NCI-H1417 (cell line): ENCODE measurements at regions not wholly inside any gene's neighbourhood (a gene's known extent, or its start where the extent isn't known, plus 50 kb on each side); places are given as distances from the start of the nearest gene placed in this dataset.

Source experiments
- DNase-seq, 3 experiments: peaks; one replicate each; lab custom pipeline; 2025; lab: John Stamatoyannopoulos, UW

DNA sequence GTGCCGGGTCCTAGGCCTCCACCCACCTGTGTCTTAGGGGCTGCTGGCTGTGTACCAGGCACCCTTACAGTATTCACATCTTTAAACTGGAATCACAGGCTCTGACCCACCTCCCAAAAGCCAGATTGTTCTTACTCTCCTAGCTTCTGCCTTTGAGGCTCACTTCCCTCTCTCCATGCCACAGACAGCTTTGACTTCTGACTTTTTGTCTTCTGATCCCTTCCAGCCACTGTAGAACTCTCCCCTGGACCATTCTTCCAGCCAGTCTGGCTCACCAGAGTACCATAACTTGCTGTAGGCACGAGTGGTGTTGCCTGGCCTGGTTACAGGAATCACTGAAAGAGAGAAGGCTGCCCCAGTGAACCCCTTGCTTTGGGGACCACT is 58.1 kb upstream of the STUM start:
- DNase-seq = no peak

DNA sequence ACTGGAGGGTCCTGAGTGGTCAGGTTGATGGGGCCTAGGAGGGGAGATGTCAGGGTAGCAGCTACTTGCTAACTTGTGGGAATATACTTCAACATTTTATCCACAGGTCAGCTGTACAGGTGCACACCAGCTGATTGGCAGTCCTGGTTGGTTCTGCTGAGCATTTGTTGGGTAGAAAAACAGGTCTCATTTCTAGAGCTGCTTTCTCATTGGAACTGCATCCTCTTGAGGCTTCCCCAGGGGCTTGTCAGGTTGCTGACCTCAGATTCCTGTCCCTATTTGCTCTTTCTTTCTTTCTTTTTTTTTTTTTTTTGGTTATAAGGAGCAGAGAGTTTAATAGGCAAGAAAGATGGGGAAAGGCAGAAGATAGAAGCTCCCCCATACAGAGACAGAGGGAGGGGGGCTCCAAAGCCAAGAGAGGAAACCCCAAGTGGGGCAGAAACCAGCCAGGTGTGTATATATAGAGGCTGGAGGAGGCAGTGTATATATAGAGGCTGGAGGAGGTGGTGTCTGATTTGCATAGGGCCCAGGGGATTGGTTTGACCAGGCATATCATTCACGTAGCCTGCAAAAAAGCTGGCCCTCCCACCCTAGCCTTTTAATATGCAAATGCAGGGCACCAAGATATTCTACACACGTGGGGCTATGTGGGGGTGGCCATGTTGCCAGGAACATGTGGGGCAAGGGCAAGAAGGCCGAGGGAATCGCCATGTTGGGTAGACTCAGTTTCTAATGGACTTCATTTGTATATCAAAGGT is 57.3 kb upstream of the STUM start:
- no peak for DNase-seq

DNA sequence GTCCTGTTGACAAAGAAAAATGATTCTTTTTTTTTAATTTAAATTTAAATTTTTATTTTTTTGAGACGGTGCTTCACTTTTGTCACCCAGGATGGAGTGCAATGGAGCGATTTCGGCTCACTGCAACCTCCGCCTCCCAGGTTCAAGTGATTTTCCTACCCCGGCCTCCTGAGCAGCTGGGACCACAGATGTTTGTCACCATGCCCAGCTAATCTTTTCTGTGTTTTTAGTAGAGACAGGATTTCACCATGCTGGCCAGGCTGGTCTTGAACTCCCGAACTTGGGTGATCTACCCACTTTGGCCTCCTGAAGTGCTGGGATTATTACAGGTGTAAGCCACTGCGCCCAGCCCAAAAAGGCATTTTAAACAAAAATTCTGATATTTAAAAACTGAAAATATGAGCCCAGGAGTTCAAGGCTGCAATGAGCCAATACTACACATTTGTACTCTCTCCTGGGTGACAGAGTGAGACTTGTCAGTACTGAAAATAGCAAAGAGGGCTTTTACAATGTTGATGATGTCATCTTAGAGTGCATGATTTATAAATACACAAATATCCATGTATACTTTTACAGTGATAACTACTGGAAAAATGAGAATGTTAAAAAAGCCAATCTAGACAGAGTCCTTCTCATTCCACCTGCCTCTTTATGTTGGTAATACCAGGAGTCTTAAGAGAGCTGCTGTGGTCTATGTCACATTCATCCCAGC is 56.0 kb upstream of the STUM start:
- no peak for DNase-seq

DNA sequence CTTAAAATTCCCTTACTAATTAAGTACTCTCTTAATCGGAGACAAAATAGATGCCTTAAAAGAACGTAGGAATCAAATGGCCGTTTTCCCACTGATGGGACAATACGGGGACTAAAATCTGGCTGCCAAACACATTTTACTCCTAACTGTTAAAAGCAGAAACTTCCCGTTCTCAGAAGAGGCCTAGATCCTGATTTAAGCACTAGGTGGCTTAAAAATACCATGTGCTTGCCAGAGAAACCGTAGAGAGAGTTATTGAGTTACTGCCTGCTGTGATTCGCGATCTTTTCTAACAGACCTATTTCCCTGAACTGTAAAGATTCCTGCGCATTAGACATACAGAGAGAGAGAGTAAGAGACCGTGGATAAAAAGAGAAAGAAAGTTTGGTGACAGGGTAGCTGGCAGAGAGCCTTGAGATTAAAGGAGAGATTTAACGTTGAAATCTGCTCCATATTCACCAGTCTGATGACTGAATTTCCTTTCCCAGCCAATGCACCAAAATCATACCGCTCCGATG is 54.4 kb upstream of the STUM start:
- no peak for DNase-seq

DNA sequence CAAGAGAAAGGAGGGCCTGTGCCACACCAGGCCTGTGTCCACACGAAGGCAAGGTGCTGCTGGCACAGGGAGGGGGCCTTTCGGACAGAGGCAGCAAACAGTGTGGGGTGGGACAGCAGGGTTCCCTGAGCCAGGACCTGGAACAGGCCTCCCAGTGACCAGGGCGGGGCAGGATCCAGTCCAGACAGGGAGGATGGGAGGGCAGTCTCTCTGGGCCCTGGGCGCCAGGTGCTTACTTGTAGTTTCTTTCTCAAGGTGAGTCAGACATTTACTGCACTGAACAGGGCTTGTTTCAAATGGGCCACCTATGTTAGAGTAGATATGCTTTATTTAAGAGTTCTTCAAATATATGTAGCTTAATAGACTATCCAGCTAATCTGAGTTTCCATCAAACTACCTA is 52.8 kb upstream of the STUM start:
- DNase-seq = no peak

DNA sequence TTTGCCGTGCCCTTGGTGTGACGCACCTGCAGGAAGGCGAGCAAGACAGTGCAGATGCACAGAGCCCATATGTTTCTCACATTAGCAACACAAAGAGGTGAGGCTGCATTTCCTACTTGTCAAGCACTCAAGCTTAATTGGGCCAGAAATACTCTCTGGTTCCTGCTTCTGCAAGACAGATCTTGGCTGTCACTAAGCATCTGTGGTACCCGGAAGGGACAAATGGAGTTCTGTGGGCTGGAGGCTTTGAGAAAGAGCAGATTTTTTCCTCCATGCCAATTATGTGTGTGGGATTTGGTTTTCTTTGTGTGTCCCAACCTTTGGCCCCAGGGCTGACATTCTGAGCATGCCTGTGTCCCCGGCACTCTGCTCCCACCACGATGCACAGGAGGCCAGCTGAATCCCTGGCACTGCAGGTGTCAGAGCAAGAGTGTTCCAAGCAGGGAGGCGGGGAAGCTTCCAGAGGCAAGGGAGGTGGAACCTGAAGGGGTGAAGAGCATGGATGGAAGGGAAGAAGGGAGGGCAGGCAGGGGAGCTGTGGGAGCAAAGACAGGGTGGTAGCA is 52.0 kb upstream of the STUM start:
- peak; percentile 20 to 79 (median 48) for DNase-seq

DNA sequence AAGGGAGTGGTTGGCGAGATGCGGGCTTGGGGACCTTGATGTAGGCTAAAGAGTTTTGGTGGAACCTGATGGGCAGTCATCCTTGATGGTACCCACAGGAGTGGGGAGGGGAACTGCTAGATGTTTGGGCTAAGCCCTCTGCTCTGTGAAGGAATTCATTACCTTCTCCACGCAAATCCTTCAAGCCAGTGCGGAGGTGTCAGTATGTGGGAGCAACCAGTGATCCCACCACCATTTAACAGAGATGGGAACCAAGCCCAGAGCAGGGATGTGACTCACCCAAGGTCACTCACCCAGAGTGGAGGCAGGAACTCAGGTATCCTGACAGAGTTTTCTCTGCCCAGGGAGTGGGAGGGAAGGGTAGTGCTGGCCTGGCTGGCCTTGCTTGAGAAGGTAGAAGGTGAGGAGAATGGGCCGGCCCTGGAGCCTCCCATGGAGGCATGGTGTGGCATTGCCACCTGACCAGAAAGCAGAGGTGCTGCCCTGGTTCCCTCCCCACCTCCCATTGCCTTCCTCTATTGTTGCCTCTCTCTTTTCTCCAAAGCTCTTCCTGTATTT is 51.2 kb upstream of the STUM start:
- DNase-seq = no peak

DNA sequence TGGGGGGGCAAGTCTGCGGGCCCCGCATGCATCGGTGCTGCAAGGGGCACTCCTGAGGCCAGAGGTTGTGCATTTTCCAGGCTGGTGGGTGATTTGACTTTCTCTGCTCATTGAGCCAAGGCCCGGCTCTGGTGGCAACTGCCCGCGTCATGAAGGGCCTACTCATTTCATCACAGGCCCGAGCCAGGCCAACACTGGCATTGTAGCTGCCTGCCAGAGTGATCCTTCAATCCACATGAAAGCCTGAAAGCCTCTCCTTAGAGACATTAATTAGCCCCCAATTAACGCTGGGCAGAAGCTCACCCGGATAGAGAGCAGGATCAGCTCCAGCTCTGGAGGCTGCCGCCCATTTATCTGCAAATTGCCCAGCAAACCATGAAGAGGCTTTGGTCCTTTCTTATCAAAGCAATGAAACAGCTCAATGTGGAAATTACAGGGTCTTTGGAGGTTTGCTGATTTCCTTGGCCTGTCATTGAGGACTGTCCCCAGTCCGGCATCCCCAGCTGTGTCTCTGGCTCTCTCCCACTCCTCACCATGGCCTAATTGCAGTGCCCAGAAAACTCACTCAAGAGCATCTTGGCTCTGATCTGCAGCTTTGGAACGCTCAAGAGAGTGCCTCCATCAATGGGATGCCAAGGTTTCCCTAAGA is 50.4 kb upstream of the STUM start:
- DNase-seq = peak in 1 of 3 experiments; percentile 31

DNA sequence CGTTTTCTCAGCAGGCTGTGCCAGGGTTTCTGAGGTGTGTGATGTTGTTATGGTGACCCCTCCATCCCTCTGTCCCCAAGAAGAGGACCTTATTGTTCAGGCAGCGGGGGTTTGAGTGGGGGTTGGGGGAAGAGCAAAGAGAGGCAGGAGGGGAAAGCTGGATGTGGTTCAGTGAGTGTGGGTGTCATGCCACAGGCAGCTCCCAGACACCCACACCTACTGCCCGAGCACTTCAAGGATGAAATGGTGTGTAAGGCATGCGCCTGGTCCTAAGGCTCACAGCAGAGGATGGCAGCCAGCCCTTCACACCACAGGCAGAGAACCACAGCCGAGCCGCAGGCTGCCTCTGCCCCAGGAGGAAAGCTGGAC is 49.9 kb upstream of the STUM start:
- no peak for DNase-seq
